Endodermal cell (in vitro differentiated cells): ENCODE measurements at regions not wholly inside any gene's neighbourhood (a gene's known extent, or its start where the extent isn't known, plus 50 kb on each side); places are given as distances from the start of the nearest gene placed in this dataset.

Source experiments
- DNase-seq: peaks from one replicate; pipeline ENCODE4 v3.0.0-alpha.2; 2017
- H3K27ac ChIP-seq: 2 replicates; pipeline ENCODE4 v1.5.1; 2013; ENCODE audit warnings: mild to moderate bottlenecking, low read depth, low read length, moderate library complexity
- H3K27me3 ChIP-seq: 2 replicates; pipeline ENCODE4 v1.6.1; 2013; ENCODE audit warnings: mild to moderate bottlenecking, low read length, moderate library complexity; ENCODE audit not compliant: insufficient read depth, control insufficient read depth, poor library complexity, severe bottlenecking
- H3K36me3 ChIP-seq: 2 replicates; pipeline ENCODE4 v1.7.0; 2013; ENCODE audit warnings: mild to moderate bottlenecking, low read length, moderate library complexity; ENCODE audit not compliant: control insufficient read depth, insufficient read depth
- H3K4me1 ChIP-seq: one replicate; pipeline ENCODE4 v1.7.0; 2013; ENCODE audit warnings: low read length; ENCODE audit not compliant: control insufficient read depth, insufficient read depth
- H3K4me3 ChIP-seq: 2 replicates; pipeline ENCODE4 v1.5.1; 2013; ENCODE audit warnings: mild to moderate bottlenecking, low read length, moderate library complexity
- H3K9ac ChIP-seq: 2 replicates; pipeline ENCODE4 v1.6.1; 2013; ENCODE audit warnings: mild to moderate bottlenecking, low read length, moderate library complexity; ENCODE audit not compliant: poor library complexity, severe bottlenecking; ENCODE audit errors: extremely low read depth
- H3K9me3 ChIP-seq: 2 replicates; pipeline ENCODE4 v1.6.1; 2013; ENCODE audit warnings: mild to moderate bottlenecking, low read length, moderate library complexity; ENCODE audit not compliant: control insufficient read depth
- H3K27ac Mint-ChIP-seq: 2 replicates; pipeline ENCODE4 v1.8.0; 2020; ENCODE audit warnings: mixed read lengths
- H3K27me3 Mint-ChIP-seq: 2 replicates; pipeline ENCODE4 v1.8.0; 2021; ENCODE audit warnings: mild to moderate bottlenecking, mixed read lengths; ENCODE audit not compliant: insufficient read depth
- H3K36me3 Mint-ChIP-seq: 2 replicates; pipeline ENCODE4 v1.8.0; 2020; ENCODE audit warnings: low read depth, mixed read lengths
- H3K4me1 Mint-ChIP-seq: 2 replicates; pipeline ENCODE4 v1.8.0; 2020; ENCODE audit warnings: mixed read lengths
- H3K4me3 Mint-ChIP-seq: 2 replicates; pipeline ENCODE4 v1.8.0; 2020; ENCODE audit warnings: mild to moderate bottlenecking, moderate library complexity, mixed read lengths
- H3K9me3 Mint-ChIP-seq: 2 replicates; pipeline ENCODE4 v1.8.0; 2020; ENCODE audit warnings: mild to moderate bottlenecking, mixed read lengths
- WGBS, 2 experiments: methylation state at CpG; one replicate each; pipeline versions ENCODE4 v1.1.5 to v1.1.7; 2013; ENCODE audit warnings: missing lambda C conversion rate in 2 of 2, mixed read lengths in 1 of 2; ENCODE audit not compliant: insufficient coverage in 1 of 2, insufficient read length in 1 of 2; 5-methylcytosine and 5-hydroxymethylcytosine counted together
- TF ChIP-seq, protein P1 (sequence below): fragments of 200-600 bp; sonication (generic); conservative IDR thresholded peaks from 2 replicates; pipeline ENCODE4 v1.5.0; 2021; ENCODE audit warnings: antibody characterized with exemption, mild to moderate bottlenecking

DNA sequence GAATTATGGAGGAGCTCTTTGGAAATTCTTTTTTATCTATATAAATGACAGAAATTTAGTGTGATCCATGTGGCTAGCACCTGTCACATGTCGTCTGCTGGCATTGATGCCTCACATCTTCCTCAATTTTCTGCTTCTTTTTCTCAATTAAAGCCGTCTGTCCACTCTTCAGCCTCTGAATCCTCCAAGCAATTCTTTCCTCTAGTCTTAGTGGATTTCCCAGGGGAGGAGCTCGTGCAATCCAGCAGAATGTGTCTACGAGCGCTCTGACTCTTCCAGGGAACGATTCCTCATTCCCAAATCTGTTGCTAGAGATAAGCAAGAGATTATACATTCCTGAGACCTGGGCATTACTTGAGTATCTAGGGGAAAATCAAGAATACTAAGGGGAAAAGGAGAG is 176.6 kb downstream of the EMP1 start:
- peaks cover 10% of the 10 kb centered on the region for H3K4me1 ChIP-seq
- peaks cover 59% of the 10 kb centered on the region for H3K27me3 Mint-ChIP-seq
- H3K9me3 ChIP-seq: peaks cover 8% of the 10 kb centered on the region
- DNase-seq: no peak
- H3K4me1 Mint-ChIP-seq: peaks cover 80% of the 10 kb centered on the region
- no peak overlapping the region for H3K27ac Mint-ChIP-seq
- H3K4me3 Mint-ChIP-seq: no peak overlapping the region
- TF ChIP-seq, protein P1, sequence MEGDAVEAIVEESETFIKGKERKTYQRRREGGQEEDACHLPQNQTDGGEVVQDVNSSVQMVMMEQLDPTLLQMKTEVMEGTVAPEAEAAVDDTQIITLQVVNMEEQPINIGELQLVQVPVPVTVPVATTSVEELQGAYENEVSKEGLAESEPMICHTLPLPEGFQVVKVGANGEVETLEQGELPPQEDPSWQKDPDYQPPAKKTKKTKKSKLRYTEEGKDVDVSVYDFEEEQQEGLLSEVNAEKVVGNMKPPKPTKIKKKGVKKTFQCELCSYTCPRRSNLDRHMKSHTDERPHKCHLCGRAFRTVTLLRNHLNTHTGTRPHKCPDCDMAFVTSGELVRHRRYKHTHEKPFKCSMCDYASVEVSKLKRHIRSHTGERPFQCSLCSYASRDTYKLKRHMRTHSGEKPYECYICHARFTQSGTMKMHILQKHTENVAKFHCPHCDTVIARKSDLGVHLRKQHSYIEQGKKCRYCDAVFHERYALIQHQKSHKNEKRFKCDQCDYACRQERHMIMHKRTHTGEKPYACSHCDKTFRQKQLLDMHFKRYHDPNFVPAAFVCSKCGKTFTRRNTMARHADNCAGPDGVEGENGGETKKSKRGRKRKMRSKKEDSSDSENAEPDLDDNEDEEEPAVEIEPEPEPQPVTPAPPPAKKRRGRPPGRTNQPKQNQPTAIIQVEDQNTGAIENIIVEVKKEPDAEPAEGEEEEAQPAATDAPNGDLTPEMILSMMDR: no peak
- H3K9ac ChIP-seq: no peak overlapping the region
- H3K36me3 ChIP-seq: no peaks in the 10 kb centered on the region
- H3K36me3 Mint-ChIP-seq: peaks cover 2% of the 10 kb centered on the region
- H3K4me3 ChIP-seq: no peak overlapping the region
- peaks cover 13% of the 10 kb centered on the region for H3K9me3 Mint-ChIP-seq
- H3K27me3 ChIP-seq: peaks cover 55% of the 10 kb centered on the region
- WGBS, 2 experiments: 87 to 90% methylated on average over 4 to 6 of the region's 6 CpGs
- H3K27ac ChIP-seq: no peak overlapping the region

DNA sequence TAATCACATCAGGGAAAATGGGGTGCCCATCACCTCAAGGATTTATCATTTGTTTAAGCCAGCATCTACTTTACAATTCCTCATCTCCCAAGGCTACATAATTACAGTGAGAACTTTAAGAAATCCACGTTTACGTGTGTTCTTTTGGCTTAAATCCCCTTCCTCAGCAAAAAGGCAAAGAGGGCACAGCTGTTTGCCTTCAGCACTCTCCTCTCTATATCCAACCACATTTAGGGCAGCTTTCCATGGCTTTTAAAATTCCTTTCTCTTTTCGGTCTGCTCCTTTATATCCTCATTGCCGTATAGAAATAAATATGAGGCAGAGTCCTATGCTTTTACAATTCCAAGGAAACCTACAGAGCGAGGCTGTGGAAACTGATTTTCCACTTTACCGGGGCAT is 175.9 kb downstream of the EMP1 start:
- no peak for DNase-seq
- Mint-ChIP-seq H3K27ac (no peak overlapping the region), H3K4me1 (peaks cover 80% of the 10 kb centered on the region), H3K4me3 (no peak overlapping the region), H3K36me3 (peaks cover 2% of the 10 kb centered on the region), H3K27me3 (peaks cover 65% of the 10 kb centered on the region), H3K9me3 (peaks cover 5% of the 10 kb centered on the region)
- H3K27ac ChIP-seq: no peak overlapping the region
- H3K4me1 ChIP-seq: peaks cover 10% of the 10 kb centered on the region
- peaks cover 2% of the 10 kb centered on the region for H3K9me3 ChIP-seq
- no peak overlapping the region for H3K9ac ChIP-seq
- no peak overlapping the region for H3K4me3 ChIP-seq
- TF ChIP-seq, protein P1: no peak
- H3K27me3 ChIP-seq: peaks cover 60% of the 10 kb centered on the region
- H3K36me3 ChIP-seq: no peaks in the 10 kb centered on the region
- WGBS, 2 experiments: 92 to 100% methylated on average over 6 of the region's 6 CpGs

DNA sequence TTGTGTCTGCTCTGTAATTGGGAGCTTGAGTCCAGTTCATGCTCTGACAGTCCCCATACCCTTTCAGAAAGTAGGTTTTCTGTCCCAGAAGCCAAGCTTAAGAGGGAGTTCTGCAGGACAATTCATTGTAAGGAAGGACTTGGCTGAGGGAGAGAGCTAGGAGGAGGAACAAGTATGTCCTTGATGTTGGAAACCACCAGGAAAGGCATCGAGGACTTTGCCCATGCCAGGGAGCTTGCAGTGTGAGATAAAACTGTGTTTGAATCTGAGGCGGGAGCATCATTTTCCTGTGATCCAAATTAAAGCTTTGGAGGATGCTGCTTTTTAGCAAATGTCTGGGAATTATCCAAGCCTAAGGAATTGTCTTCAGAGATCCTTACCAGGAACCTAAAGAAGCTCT is 175.3 kb downstream of the EMP1 start:
- Mint-ChIP-seq H3K9me3 (peaks cover under 1% of the 10 kb centered on the region), H3K4me1 (peaks cover 78% of the 10 kb centered on the region), H3K36me3 (no peaks in the 10 kb centered on the region), H3K27me3 (peaks cover 71% of the 10 kb centered on the region), H3K27ac (no peak overlapping the region), H3K4me3 (no peak overlapping the region)
- TF ChIP-seq, protein P1: no peak
- Histone ChIP-seq H3K9ac (no peak overlapping the region), H3K9me3 (no peaks in the 10 kb centered on the region), H3K36me3 (no peaks in the 10 kb centered on the region), H3K4me1 (peaks cover 10% of the 10 kb centered on the region), H3K27ac (no peak overlapping the region), H3K27me3 (peaks cover 66% of the 10 kb centered on the region), H3K4me3 (no peak overlapping the region)
- 60 to 96% methylated on average over 2 of the region's 2 CpGs for whole genome bisulfite sequencing, 2 experiments
- DNase-seq: no peak
